HG02571 (cell line): ENCODE measurements at regions not wholly inside any gene's neighbourhood (a gene's known extent, or its start where the extent isn't known, plus 50 kb on each side); places are given as distances from the start of the nearest gene placed in this dataset.

Source experiments
- ATAC-seq: cut with Tn5 transposase; IDR thresholded peaks from one replicate; pipeline ENCODE4 v1.9.1; 2021; ENCODE audit warnings: mild to moderate bottlenecking, moderate library complexity; ENCODE audit not compliant: unreplicated experiment

DNA sequence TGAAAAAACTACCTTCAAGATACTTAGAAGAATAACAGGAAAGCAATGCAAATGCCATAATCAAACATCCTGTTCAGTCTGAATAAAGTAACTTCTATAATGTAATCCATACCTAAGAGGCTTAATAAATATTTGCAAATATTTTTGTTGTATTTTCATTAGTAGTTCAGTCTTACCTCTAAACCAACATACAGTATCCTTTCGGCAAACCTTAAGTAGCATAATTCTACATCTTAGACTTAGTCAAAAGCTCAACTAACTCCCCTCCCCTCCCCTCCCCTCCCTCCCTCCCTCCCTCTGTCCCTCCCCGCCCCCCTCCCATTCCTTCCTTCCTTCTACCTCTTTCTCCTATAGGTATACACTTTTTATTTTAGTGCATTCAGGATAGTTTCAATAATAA, 1373.2 kb downstream of the SUCLG1 start:
- no peak for ATAC-seq

DNA sequence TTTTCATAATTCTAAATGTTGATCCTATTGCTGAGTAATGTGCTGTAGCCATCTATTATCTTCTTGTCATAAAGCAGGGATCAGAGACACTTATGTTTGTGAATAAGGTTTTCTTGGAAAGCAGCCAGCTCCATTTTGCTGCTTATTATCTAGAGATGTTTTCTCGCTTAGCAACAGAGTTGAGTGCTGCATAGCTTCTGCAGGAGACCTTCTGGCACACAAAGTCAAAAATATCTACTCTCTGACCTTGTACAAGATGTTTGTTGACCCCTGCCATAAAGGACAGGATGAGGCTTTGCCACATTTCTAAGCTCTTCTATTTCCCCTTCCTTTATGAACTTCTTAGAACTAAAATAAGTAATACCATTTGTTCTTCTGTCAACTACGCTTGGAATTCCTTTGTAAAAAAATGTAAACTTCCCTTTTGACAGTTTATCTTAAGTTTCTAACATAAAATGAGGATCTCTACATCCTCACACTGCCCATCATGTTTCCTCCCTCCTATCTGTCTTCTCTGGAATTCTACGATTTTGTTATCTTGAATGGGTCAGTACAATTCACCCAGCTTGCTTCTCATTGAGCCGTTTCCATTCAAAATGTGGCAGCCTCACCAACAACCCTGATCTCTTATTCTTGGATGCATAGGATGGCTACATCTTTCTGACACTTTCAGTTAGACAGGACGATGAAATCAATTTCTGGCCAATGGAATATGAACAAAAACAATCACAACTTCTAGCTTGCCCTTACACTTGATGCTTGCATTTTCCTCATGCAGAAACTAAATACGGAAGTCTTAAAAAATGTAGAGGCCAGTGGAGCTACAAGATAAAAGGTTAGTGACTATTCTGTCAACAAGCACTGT, 1377.0 kb downstream of the SUCLG1 start:
- no peak for ATAC-seq

DNA sequence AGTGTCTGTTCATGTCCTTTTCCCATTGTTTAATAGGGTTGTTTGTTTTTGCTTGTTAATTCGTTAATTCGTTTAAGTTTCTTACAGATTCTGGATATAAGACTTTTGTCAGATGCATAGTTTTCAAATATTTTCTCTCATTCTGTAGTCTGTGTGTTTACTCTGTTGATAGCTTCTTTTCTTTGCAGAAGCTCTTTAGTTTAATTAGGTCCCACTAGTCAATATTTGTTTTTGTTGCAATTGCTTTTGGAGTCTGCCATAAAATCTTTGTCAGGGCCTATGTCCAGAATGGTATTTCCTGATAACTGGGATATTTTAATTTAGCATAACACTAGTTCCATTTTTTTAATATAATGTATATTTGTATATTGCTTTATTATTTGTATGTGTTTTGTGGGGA, 1380.1 kb downstream of the SUCLG1 start:
- ATAC-seq, result no peak

DNA sequence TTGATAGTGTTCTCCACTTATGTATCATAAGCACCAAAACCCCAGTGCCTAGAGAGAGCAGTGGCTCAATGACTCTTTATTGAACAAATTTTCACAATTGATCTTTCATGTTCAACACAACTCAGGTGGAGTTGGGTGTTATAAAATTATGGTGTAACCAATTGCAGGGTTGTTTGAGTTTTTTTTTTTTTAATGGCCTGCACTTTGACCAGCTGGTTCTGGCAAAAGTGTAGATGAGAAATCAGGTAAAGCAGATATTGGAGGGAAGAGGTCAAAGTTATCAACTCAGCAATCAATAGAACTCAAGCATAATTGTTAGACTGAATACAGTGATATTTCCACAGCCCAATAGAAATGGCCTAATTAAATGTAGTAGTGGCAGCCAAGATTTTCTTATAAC, 1386.3 kb downstream of the SUCLG1 start:
- ATAC-seq, result no peak

DNA sequence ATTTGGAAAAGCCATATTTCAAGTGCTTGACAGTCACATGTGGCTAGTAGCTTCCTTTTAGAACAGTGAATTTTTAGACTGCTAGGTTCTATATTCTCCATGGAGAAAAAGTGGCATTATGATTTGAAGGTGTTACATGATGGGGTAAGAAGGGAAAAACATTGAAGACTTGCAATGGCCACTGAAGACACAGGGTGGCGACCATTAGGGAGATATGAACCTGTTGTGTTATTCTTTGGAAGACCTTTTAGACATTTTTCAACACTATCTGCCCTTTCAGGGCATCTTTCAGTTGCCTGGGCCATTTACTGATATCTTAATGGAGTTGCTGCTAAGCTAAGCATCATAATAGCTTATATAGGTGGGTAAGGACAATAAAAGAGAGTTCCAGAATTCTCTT, 1387.2 kb downstream of the SUCLG1 start:
- ATAC-seq, result no peak

DNA sequence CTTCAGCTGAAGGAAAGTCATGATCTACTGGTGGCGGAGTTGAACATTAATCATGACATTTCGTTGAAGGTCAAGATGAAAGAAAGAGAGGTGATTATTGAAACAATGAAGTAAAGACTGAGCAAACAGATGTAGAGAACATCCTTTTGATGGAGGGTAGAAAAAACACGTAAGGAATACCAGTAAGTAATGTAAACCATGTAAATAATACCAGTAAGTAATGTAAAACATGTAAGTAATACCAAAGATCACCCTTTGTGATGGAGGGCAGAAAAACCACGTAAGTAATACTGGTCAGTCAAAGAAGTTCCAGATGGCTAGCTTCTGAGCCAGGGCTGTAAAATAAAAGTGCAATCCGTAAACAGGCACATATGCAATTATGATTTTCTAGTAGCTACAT, 1387.7 kb downstream of the SUCLG1 start:
- no peak for ATAC-seq

DNA sequence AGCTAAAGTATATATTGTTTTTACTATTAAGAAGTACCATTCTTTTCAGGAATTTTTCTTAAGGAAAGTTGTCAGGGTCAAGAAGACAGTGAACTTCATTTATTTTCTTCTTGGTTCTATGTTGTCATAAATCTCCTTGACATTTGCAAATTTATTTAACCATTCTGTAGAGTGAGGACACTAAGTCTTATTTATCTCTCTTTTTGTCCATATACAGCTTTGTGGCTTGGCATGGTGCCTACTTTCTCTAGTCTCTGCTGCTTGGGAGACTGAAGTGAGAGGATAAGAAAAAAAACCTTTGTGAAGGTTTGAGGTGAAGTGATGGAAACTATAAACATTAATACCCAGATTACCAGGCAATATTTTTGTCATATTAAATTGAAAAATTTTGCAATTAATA, 1389.4 kb downstream of the SUCLG1 start:
- no peak for ATAC-seq

DNA sequence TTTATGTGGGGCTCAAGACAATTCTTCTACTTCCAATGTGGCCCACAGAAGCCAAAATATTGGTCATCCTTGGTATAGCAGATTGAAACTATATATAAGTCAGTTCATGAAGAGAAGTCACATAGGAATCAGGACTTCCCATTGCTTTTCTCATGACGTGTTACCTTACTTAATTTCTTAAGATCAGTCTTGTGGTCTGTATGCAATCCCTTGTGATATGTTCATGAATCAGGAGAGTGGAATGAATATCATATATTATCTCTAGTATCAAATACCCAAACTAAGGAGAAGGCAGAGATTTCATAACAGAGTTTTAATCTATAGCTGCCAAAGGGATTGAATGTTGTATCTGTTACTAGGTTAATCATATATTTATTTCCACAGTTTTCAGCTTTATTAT, 1390.4 kb downstream of the SUCLG1 start:
- ATAC-seq, result no peak

DNA sequence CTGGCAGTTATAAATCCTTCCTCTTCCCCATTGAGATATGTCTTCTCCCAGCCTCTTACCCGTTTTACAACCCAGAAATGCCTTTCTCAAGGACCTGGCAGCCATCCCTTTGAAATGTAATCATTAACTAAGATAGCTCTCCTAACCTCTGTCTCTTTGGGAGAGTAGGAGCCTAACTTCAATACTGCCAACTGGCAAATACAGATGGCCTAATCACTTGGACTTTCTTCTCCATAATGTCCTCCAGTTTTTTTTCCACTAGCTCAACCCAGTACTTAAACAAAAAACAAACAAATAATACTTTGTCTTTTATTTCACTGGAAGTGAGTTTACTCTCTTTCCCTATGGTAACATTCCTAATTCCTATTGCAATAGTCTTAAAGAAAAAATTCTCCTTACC, 1391.1 kb downstream of the SUCLG1 start:
- ATAC-seq, result no peak

DNA sequence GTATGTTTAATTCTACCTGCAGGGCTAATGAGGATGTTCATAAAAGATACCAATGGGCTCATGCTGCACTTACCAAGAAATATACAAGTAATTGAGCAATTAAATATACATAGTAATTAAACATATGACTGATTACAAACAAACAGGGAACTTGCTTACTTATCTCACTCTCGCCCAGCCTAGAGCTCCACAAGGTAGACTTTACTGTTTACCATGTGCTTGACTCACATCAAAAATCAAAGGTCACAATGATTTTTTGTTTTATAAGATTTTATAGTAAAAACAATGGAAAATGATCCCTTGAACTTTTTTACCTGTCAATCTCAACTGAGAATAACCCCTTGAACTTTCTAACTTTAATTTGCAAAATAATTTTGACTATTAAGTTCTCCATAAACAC, 1395.1 kb downstream of the SUCLG1 start:
- no peak for ATAC-seq

DNA sequence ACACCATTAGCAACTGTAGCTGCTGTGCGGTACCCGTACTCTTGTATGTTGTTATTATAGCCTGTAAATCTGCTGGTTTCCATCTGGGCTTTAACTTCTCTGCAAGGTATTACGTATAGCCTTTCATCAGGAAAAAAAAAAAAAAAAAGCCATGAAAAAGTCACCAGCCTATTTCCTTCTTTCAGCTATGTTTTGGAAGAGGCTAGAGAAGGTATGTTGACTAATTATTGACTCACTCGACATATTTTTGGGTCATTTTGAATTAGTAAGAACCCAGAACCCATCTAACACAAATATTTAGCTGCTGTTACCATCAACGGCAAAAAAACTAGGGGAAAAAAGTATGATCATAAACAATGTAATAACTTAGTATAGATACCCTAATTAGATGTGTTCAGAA, 1395.6 kb downstream of the SUCLG1 start:
- ATAC-seq, result no peak

DNA sequence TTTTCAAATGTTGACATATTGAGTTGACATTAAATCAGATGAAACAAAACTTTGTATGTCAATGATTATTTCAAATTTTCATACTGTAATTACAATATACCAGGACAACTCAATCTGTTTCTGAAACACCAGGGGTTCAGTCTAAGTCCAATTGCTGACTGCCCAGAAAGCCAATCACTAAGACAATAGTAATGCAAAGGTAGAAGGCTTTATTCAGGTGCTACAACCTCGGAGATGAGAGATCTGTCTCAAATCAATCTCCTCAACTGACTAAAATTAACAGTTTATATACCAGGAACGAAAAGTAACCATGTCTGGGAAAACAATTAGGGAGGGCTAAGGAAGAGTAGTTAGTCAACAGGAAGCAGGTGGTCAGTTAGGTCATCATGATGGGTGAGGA, 1400.4 kb downstream of the SUCLG1 start:
- no peak for ATAC-seq

DNA sequence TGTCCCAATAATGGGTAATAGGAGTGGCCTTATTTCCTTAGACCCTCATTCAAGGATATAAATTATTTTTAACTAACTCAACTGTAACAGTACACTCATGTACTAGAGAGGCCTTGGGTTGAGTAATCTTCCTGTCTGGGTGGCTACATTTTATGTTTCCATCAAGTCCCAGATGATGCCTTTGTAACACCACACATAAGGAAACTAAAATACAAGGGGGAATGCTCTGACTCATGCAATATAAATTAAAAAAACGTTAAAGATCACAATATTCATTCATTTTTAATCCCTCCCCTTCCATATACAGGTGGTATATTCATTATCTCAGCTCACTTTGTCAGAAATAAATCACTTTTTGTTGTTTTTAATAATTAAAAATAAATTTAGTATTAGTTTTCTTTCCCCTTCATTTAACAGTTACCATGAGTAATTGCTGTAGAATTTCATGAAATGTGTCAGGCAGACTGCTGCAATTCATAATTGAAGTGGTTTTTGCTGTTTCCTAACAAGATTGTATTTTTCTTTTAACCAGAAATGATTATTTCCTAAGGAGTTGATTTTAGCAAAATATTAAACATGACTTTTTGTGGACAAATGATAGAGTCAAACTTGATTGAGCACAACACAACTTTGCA, 1403.6 kb downstream of the SUCLG1 start:
- no peak for ATAC-seq

DNA sequence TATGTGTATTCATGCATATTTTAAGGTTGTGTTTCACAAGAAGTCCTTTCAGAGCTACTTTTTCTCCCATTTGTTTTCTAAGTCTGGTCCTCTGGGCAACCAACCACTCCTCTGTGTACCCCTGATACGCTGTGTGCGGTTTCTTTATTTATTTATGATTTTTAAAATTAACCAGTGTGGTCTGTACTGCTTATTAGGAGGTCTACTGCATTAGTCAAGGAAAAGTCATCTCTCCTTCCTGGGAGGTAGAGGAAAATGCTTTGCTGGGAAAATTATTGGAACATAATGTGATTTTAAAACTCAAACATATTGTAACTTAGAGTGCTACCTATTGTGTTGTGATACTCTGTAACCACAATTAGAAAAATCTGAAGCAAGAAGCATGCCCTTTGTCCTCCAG, 1404.3 kb downstream of the SUCLG1 start:
- no peak for ATAC-seq

DNA sequence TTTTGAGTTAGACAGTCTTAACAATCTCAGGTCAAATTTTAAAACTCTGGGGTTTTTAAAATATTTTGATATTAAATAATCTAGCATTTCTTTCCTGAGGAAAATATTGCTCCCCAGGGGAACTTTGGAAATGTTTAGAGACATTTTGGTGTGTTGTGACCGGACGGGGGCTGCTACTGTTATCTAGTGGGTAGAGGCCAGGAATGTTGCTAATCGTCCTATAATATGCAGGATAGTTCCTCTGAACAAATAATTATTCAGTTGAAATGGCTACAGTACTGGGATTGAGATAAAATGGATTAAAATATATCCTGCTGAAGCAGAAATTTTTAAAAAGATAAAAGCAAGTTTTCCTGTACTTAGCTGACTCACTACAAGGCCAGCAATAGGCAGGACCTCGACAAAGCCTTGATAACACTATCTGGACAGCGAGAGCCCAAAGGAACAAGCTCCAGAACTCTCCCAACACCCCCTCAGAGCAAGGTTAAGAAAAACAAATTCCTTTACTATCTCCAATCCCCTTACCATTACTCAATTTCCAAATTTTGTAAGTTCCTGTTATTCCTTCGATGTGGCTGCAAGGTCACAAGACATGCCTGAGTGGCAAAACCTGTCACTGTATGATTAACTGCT, 1407.4 kb downstream of the SUCLG1 start:
- ATAC-seq, result no peak

DNA sequence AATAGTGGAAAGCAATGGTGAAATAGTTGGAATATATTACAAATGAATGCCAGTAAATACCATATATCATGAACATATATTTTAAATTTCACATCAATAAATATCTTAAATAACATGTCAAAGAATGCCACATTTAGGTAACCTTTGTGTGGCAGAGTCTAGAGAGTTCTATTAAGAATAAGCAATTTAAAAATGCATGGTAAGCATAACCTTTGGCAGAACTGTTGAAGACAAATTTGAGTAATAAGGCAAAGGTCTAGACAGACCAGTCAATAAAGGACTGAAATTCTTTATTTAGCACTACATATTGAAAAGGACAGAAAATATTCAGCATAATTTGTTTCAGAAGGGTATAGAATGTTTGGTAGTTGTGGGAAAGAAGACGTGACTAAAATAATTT, 1417.0 kb downstream of the SUCLG1 start:
- no peak for ATAC-seq

DNA sequence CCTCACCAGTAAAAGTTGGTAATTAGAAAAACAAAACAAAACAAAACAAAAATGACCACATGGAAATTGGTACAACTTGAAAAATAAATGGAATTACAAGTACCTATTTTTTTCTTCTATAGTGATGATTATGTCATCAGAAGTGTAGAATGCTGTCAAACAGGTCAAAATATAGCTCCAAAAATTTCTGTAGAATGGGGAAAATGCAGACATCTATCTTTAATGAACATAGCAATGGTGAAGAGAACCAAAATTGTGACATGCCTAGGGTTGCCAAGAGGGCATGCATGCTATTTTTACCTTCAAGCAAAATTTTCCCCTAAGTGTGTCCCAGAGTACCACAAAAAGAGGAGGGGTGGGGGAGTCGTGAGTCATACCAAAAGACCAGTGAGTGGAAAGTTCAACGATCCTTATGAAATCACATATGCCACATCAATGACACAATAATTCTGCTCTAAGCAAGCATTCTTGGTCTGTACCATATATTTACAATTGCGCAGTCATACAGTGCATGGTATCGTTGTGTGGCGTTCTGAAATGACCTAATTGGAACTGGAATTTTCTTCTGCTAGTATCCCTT, 1436.4 kb downstream of the SUCLG1 start:
- ATAC-seq, result no peak

DNA sequence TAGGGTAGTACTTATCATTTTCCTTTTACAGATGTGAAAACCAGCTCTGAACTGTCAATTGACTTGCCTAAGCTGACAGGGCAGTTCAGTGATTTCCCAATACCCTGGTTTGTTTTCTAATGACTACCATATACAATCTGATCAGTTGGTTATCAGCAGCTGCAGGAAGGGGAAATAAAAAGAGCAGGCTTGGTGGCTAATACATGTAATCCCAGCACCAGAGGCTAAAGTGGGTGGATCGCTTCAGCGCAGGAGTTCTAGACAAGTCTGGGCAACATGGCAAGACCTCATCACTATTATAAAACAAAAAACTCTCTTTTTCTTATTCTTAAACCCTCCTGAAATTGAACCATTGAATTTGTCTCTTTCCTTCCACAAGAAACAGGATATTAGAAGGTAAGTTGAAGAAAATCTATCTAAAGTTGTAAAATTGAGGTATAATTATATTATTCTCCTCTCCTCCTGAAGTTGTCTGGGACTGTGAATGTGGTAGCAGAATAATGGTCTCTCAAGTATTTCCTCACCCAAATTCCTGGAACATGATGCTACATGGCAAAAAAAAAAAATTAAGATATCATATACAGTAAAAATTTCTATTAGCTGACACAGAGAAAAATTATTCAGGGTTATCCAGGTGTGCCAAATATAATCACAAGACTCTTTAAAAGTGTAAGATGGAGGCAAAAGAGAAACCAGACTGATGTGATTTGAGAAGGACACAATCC, 1441.6 kb downstream of the SUCLG1 start:
- ATAC-seq, result no peak

DNA sequence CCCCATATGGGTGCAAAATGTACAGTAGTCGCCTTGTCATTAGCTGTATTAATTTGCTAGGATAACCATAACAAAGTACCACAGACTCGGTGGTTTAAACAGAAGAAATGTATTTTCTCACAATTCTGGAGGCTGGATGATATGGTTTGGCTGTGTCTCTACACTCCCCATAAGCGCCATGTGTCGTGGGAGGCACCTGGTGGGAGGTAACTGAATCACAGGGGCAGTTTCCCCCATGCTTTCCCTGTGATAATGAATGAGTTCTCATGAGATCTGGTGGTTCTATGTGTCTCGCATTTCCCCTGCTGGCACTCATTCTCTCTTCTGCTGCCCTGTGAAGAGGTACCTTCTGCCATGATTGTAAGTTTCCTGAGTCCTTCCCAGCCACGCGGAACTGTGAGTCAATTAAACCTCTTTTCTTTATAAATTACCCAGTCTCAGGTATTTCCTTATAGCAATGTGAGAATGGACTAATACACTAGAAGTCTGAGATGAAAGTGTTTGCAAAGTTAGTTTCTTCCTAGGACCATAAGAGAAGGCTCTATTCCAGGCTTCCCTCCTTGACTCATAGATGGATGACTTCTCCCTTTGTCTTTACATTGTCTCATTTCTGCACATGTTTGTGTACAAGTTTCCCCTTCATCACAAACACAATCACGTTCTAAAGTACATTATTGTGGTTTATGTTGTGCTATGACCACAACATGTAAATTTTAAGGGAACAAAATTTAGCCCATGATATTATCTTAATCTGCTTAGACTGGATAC, 1442.6 kb downstream of the SUCLG1 start:
- ATAC-seq, result no peak

DNA sequence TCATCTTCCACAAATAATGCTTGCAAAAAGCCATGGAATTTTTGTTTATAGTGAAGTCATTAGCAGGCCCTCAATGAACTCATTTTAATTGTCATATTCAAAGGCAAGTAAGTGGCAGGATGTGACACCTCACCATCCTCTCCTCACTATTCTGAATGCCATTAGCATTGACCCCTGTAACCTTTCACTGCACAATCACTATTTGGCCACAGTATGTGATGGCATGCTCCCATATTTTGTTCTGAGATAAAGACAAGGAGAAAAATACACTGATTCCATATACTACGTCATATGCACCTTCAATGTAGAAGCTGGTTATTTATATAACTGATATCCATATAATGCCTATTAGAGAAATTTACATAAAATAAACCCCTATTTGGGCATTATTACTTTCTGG, 1443.2 kb downstream of the SUCLG1 start:
- no peak for ATAC-seq
